NCI-H2171 (cell line): ENCODE measurements at regions not wholly inside any gene's neighbourhood (a gene's known extent, or its start where the extent isn't known, plus 50 kb on each side); places are given as distances from the start of the nearest gene placed in this dataset.
A peak's percentile ranks its signal among the peaks of the same experiment; 100 is the strongest.
"Not testable (repeated sequence)": the region's sequence is repeated elsewhere in the genome, so short reads cannot be mapped to it uniquely, and the experiment has no call there.

Experiments
- DNase-seq: peaks from one replicate; lab custom pipeline; 2025; lab: John Stamatoyannopoulos, UW

DNA sequence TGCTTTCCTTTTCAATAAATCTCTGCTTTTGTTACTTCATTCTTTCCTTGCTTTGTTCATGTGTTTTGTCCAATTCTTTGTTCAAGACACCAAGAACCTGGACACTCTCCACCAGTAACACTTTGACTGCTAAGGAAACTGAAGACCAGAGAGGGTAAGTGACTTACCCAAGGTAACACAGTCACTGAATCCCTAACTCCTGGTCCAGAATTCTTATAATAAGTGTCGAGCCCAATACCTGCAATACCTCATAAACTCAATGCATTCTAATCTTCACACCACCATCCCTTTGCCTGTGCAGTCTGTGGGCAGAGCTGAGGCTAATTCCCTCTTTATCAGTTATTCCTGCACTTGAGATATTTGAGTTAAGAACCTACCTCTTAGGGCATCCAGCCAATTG lies 237.8 kb downstream of the UACA start:
- no peak for DNase-seq

DNA sequence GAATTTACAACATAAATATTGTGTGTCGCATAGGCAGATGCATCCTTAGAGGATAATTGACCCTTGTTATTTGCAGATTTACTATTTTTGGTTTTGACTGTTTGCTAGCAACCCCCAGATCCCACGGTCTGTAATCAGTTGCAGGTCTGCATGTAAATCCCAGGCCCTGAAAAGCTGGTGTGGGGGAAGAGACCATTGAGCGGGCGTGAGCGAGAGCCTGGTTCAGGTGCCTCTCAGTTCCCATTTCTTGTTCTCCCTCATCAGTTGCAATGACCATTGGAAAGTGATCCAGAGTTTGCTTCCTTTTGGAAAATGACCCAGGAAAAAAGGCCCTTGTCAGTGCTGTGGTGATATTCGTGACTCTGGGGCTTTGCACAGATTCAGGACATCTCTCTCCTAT lies 238.9 kb downstream of the UACA start:
- peak; percentile 71 for DNase-seq

DNA sequence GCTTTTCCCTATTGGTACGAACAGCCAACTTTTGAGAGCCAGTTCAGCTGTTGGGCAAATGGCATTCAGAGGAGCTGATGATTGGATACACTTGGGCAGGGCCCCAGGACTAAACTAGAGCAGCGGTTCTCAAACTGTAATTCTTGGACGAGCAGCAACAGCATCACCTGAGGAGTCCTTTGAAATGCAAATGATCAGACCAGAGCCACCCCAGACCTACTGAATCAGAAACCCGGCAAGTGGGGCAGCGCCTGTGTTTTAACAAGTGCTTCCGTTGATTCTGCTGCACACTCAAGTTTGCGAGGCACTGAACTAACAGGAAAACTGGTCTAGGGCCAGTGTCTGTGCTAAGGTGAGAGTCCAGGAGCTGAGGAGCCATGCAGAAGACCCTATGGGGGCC lies 239.7 kb downstream of the UACA start:
- DNase-seq: no peak

DNA sequence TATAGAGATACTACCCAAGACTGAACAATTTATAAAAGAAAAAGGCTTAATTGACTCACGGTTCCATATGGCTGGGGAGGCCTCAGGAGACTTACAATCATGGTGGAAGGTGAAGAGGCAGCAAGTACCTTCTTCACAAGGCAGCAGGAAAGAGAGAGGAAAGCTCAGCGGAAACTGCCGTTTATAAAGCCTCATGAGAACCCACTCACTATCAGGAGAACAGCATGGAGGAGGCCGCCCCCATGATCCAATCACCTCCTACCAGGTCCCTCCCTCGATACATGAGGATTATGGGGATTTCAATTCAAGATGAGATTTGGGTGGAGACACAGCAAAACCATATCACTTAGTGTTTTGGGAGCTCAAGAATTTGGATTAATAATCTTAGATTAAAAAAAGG lies 240.2 kb downstream of the UACA start:
- DNase-seq: no peak

DNA sequence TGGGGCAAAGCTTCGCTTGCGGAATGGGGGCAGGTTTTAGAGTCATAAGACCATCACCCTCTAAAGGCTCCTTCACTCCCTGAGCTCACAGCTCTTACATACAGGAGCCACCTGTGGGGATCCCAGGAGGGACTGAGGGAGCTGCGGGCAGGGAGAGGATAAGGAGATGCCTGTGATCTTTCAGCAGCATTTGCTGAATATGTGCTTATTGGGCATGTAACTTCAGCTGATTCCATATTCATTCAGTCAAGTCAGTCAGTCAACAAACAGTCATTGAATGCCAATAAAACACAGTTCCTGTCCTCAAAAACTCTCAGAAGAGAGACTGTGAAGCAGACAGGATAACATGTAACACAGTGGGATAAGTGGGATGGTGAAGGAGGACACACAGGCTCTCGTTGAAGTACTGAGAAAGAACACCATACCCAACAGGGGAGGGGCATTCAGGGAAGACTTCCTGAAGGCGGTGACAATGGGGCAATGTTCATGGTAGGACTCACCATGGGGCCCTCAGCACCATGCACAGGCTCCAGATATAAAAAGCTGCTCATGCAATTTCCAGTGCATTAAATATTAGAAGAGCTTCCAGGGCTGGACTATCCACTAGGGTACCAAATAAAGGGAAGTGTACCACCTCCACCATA lies 240.9 kb downstream of the UACA start:
- no peak for DNase-seq

DNA sequence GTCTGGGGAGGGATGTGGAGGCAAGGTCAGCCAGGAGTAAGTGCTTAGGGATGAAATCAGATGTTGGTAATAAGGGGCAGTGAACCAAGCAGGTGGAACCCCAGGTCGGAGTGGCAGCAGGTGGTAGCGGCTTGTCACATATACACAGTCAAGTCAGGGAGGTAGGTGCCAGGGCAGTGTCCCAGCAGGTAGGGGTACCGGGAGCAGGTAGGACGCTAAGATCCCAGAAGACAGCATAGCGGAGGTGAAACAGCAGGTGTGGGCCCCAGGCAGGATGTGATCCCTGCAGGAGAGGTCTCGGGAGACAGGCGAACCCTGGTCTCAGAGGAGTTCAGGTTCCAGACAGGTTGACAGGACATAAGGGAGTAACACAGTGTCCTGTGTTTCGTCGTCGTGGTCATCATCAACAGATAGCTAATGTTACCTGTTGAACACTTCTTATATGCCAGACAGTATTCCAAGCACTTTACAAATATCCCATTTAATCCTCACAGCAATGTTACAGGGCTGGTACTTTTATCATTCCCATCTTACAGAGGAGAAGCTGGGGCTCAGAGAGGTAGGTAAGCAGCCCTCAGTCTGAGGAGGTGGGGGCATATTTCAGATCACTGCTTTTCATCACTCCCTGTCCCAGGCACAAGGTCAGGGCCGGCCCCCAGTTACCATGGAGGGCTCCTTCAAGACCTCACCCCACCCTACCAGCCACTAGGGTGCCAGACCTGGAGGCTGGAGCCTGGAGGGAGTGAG lies 241.6 kb downstream of the UACA start:
- no peak for DNase-seq

DNA sequence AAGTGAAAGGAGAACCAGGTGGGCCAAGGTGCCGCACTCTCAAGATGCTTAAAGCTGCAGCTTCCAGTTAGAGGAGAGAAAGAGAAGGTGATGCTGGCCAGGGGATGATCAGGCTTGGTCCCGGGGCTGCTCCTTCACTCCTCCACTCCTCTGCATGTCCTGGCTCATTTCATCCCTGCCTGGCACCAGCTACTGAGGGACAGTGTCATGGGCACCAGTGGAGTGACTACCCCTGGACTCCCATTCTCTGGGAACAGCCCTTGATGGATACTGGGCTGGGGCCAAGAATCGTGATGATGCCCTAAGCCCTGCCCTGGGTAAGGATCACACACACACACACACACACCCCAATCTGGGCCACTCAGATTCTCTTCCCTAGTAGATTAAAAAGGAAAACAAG lies 243.7 kb downstream of the UACA start:
- no peak for DNase-seq

DNA sequence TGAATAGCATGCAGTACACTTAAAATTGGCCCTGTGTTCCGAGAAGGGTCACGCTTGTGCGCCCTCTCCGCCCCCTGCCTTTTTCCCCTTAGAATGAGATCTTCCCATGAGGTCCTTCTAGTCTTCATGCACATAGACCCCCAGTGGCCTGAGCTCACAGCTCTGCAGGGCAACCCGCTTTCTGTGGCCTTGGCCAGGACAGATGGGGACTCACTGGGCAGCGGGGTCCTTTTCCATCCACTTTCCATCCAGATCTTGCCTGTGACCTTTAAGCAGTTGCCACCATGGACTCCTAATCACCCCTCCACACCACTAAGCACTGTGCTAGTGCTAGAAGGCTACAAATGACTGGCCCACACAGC lies 244.4 kb downstream of the UACA start:
- no peak for DNase-seq

DNA sequence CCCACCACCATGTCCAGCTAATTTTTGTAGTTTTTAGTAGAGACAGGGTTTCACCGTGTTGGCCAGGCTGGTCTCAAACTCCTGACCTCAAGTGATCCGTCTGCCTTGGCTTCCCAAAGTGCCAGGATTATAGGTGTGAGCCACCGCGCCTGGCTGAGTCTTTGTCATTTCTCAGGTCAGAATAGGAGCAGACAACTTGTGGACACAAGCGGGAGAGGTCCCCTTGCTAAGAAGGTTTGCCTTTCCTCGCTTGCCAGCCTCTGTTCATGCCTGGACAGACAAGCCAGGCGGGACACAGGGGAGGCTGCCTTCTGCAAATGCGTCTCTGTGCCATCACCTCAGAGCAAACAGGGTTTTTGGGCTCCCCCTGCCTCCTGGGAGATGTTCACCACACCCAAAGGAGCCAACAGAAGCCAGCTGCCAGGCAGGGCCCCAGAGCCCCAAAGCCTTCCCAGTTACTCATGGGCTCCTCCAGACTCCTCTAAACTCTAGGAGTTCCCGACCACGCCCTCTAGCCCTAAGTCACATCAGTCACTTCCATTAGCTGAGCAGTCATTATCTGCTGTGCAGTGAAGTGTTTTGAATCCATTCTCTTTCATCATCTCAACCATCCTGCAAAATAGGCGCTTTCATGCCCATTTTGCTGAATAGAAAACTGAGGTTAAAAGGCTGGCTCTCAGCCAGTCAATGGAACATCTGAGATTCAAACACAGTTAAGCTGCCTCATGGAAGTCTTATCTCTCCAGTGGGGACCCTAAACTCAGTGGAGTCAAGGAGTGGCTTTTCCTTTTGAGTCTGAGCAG lies 245.0 kb downstream of the UACA start:
- DNase-seq: no peak

DNA sequence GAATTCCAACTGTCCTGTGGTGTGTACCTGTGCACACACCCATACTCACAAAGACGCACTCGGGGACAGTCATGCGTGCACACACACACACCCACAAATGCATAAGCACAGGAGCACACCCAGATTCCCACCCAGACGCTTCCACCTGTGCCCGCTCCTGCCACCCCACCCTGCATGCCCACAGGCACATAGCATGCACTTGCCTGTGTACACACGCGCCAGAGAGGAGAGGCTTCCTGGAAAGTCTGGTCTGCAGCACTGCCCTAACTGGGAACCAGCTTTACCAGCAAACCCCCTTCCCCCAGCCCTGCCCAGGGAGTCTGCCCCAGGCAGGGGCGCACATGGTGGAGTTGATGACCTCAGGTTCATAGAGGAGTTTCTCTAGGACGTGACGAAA lies 246.2 kb downstream of the UACA start:
- DNase-seq: no peak

DNA sequence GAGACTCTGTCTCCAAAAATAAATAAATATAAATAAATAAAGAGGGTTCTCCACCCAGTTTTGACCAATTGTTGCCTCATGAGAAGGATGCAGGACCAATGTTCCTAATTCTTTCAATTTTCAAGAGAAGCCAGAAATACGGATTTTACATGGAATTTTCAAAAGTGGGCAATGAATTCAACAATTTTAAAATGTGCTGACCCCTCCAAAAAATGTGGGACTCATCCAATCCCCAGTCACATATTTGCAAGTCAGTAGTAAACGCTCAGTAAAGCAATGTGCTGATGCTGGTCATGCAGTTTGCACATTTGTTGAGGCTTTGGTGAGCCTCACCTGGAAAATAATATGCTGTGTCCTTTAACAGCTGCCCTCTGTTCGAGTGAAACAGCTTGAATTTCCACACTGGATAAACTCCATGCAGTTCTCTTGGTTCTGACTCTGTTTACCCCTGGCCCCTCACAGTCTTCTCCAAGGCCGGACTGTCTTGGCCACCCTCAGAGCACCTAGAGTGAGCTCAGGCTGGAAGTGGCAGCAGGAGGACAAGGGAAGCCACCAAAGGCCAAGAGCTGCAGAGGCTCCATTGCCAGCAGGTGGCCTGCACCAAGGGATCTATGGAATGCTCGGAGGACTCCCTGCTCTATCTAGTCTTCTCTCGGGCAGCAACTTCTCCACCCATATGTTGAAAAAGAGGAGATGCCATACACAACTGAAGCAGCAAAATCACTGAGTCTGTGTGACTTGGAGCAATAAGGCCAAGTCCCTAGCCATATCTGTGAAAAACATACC lies 246.8 kb downstream of the UACA start:
- DNase-seq: no peak

DNA sequence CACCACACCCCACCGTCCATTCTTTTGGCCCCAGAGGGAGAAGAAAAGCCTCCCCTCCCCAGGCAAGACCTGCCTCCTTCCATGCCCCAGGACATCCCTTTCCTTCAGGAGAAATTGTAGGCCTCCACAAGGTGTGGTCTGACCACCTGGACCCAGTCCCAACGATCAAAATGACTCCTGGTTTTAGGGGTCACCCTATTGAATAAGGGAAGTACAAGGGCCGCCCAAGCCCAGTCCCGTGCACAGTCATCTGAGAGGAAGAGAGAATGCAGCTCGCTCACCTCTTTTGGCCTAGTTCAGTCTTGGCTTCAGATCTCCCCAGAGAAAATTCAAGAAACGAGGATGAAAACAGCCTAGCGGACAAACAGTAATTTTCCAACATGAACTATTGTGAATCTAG lies 249.1 kb downstream of the UACA start:
- no peak for DNase-seq

DNA sequence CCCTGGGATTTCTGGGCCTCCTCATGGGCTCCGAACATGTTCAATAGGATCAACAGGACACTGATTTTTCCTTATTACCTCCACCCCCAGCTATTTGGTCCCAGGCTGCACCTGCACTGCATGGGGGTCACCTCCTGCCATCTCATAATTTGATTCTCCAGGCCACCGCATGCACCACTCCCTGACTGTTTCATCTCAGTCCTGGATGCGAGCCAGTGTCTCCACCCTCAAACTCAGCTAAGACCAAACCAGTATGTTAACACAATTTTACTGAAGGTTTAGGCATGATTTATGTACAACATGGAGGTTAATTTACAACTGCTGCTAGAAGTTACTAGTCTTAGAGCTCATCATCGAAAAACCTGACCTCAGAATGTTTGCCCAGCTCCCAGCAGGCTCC lies 249.5 kb downstream of the UACA start:
- DNase-seq: no peak

DNA sequence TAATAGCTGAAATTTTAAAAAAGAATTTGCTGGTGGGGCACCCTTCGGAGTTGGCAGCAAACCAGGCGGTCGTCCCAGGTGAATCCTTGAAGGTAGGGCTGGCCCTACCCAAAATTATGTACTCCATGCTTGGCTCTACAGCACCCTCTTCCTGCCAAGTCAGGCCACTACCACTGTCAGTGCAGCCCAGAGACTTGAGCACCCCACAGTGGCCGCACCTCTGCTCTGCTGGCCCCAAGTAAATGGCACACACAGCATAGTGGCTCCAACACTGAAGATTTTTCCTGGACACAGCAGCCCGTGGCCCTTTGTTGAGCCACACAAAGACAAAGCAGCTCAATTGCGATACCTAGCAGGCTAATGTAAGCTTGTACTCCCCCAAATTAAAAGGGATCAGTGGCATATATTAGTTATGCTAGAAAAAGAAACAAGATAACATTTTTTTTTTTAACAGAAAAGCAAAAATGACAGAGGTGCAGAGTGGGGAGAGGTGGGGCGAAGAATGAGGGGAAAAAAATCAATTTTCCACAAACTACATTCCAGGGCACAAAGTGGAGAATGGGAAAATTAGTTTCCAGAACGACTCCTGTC lies 250.5 kb downstream of the UACA start:
- DNase-seq: no peak

DNA sequence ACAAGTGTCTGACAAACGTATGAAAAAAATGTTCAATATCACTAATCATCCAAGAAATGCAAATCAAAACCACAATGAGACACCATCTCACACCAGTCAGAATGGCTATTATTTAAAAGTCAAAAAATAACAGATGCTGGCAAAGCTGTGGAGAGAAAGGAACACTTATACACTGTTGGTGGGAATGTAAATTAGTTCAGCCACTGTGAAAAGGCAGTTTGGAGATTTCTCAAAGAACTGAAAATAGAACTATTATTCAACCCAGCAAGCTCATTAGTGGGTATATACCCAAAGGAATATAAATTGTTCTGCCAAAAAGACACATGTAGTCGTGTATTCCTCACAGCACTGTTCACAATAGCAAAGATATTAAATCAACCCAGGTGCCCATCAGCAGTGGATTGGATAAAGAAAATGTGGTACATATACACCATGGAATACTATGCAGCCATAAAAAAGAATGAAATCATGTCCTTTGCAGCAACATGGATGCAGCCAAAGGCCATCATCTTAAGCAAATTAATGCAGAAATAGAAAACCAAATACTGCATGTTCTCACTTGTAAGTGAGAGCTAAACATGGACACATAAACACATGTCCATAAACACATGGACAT lies 251.3 kb downstream of the UACA start:
- DNase-seq: not testable (repeated sequence)

DNA sequence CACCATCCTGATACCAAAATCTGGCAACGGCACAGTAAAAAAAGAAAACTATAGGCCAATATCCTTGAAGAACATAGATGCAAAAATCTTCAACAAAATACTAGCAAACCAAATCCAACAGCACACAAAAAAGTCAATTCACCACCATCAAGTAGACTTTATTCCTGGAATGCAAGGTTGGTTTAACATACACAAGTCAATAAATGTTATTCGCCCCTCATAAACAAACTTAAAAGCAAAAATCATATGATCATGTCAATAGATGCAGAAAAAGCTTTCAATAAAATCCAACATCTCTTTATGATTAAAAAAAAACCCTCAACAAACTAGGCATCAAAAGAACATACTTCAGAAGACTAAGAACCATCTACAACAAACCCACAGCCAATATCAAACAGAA lies 252.9 kb downstream of the UACA start:
- DNase-seq: no peak

DNA sequence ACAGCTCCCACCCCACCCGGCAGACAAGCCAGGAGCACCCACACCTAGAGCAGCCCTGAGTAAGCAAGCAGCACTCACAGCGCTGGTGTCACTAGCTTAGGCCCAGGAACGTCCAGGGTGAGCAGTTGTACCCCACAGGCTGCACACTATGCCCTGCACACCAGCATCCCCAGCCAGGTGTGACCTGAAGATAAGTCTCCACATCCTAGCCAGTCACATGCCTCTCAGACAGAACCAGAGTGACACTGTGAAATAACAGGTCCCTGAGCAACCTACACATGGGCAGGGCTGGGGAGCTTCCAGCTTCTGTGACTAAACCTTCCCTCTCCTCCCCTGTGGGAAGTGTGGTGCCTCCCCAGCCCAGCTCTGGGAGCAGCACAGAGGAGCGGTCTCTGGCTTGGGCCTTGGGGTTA lies 253.6 kb downstream of the UACA start:
- DNase-seq: no peak

DNA sequence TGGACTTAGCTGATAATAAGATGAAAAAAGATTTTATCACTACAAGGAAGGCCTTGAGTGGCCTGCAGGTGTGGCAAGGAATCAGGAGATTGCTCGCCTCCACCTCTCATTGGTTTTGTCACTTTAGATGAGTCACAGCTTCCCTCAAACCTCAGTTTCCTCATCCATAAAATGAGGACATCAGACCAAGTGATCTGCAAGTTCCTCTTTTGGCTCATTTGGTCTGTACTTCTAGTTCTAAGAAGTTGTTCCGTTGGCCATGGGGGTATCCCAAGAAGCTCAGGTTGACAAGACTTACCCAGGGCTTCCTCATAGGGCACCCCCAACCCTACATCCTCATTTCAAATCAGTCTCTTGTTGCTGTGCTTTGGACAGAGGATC lies 254.1 kb downstream of the UACA start:
- no peak for DNase-seq

DNA sequence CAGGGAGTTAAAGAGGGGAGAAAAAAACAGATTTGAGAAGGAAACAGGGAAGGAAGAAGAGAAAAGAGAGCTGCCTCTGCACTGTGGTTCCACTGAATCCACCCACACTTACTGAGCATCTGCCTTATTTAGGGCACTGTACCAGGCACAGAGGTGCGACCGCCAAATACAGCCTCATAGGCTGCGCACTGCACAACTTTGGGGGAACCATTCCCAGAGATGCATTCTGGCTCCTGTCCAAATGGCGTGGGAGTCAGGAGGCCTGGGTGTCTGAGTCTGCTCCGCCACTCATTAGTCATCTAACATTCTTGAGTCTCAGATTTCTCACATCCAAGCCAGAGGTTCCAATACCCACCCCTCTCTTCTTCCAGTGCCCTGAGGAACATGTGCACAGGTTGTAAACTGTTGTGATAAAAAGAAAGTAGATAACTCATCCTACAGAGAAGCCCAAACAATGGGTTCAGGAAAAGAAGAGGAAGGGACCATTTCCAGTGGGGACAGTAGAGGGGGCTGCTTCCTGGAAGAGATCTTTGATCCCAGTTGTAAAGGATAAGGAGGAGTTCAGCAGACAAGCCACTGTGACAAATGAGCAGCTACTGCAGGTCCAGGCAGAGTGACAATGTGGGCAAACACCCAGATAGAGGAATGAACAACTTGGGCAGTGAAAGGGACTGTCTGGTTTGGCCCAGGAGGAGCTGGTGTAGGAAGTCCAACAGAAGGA lies 254.6 kb downstream of the UACA start:
- DNase-seq: no peak

DNA sequence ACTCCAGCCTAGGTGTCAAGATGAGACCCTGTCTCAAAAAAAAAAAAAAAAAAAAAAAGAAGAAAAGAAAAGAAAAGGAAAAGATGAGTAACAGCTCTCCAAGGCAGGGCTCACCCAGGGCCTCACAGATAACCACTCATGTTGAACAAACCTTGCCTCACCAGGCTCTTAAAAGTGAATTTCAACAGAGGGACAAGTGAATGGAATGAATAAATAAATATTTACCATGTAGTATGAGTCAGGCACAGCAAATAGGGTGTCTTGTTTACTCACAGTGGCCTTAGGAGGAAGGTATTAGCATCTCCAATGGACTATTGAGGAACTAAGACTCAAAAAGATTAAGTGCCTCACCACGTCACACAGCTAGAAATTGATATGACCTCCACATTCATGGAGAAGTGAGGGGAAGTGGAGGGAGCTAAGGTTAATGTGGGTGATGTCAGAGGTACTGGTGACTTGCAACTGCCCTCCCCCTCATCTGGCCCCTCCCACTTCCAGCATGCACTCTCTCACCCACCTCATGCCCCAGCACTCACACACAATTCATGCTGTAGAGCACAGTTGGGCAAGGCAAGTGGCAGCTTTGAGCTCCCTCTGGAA lies 255.5 kb downstream of the UACA start:
- no peak for DNase-seq
